HFF-Myc (cell line): ENCODE measurements at regions not wholly inside any gene's neighbourhood (a gene's known extent, or its start where the extent isn't known, plus 50 kb on each side); places are given as distances from the start of the nearest gene placed in this dataset.
"Not testable (repeated sequence)": the region's sequence is repeated elsewhere in the genome, so short reads cannot be mapped to it uniquely, and the experiment has no call there.

Experiments
- DNase-seq: peaks from one replicate; pipeline ENCODE4 v3.0.0-alpha.2; 2011; ENCODE audit warnings: low read depth; ENCODE audit errors: extremely low read depth
- H3K4me3 ChIP-seq: replicated peaks from 2 replicates; pipeline ENCODE4 v1.5.1; 2011; ENCODE audit warnings: low read depth, mild to moderate bottlenecking, control low read depth, low read length
- CTCF ChIP-seq: IDR thresholded peaks from 2 replicates; pipeline ENCODE4 v1.5.1; 2012; ENCODE audit warnings: mild to moderate bottlenecking, low read depth, low read length, control low read depth; ENCODE audit errors: missing control alignments

GRCh38 chr1:166671627-166672026, 167.6 kb upstream of the POGK start:
- no peak for DNase-seq
- no peak overlapping the region for H3K4me3 ChIP-seq
- TF ChIP-seq CTCF, result no peak

- DNase-seq, result no peak
- no peak overlapping the region for H3K4me3 ChIP-seq
- no peak for TF ChIP-seq CTCF
Observed at GRCh38 chr1:166673722-166674121, 165.6 kb upstream of the POGK start.

GRCh38 chr1:166675213-166675612, 164.1 kb upstream of the POGK start:
- no peak overlapping the region for H3K4me3 ChIP-seq
- DNase-seq, result no peak
- TF ChIP-seq CTCF, result no peak

GRCh38 chr1:166676981-166677380, 162.3 kb upstream of the POGK start:
- H3K4me3 ChIP-seq, result no peak overlapping the region
- no peak for TF ChIP-seq CTCF
- DNase-seq, result no peak

- DNase-seq, result no peak
- no peak overlapping the region for H3K4me3 ChIP-seq
- no peak for TF ChIP-seq CTCF
Observed at GRCh38 chr1:166679369-166679768, 159.9 kb upstream of the POGK start.

- DNase-seq, result no peak
- TF ChIP-seq CTCF, result no peak
- H3K4me3 ChIP-seq, result no peak overlapping the region
Observed at GRCh38 chr1:166682588-166682987, 156.7 kb upstream of the POGK start.

GRCh38 chr1:166684669-166685068, 154.6 kb upstream of the POGK start:
- DNase-seq, H3K4me3 ChIP-seq: not testable (repeated sequence)
